COLO668 (cell line): ENCODE measurements at regions not wholly inside any gene's neighbourhood (a gene's known extent, or its start where the extent isn't known, plus 50 kb on each side); places are given as distances from the start of the nearest gene placed in this dataset.
A peak's percentile ranks its signal among the peaks of the same experiment; 100 is the strongest.
"Not testable (repeated sequence)": the region's sequence is repeated elsewhere in the genome, so short reads cannot be mapped to it uniquely, and the experiment has no call there.

Experiments used
- DNase-seq: peaks from one replicate; lab custom pipeline; 2025; ENCODE audit not compliant: unreplicated experiment; lab: John Stamatoyannopoulos, UW

- peak; percentile 79 for DNase-seq
Observed at GRCh38 chr17:30731210-30732132, 93.0 kb downstream of the CRLF3 start.

DNA sequence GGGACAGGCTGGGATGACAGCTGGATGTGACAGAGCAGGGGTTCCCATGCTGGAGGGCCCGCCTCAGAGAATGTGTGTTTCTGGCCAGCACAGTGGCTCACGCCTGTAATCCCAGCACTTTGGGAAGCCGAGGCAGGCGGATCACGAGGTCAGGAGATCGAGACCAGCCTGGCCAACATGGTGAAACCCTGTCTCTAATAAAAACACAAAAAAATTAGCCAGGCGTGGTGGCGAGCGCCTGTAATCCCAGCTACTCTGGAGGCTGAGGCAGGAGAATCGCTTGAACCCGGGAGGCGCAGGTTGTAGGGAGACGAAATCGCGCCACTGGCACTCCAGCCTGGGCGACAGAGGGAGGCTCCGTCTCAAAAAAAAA, 93.7 kb downstream of the CRLF3 start:
- DNase-seq, result not testable (repeated sequence)

DNA sequence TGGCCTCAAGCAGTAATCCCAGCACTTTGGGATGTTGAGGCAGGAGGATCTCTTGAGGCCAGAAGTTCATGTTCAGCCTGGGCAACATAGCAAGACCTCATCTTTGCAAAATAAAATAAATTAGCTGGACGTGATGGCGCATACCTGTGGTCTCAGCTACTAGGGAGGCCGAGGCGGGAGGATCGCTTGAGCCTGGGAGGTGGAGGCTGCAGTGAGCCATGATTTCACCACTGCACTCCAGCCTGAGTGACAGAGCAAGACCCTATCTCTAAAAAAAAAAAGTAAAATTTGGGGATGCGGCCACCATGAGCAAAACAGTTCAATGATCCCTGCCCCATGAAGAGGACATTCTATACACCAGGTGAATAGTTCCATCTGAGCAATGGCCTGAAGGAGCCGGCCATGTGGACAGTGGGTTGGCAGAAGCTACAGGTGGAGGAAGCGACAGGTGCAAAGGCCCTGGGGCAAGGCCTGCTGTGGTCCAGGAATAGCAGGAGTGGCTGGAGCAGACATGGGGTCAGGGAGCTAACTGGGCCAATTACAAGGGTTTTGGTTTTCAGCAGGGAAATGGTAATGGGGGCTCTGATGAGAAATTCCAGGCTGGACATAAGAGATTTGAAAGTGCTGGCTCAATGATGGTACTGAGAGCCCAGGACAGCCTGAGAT, 94.2 kb downstream of the CRLF3 start:
- not testable (repeated sequence) for DNase-seq

GRCh38 chr17:30729471-30730170, 94.9 kb downstream of the CRLF3 start:
- not testable (repeated sequence) for DNase-seq

DNA sequence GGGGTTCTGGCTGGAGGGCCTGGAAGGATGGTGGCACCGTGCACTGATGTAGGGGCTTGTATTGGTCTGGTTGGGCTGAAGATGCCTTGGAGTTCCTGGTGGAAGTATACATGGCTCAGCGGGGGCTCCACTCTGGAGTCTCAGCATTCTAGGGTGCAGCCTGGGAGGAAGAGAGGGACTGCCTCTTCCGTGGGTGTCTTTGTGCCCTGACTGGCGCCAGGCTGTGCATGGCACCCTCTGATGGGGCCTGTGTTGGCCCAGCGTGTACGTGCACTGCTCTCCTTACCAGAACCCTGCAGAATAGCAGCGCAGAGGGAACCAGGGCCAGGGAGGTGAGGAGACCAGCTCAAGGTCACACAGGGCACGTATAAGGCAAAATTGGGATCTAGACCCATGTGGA, 97.0 kb downstream of the CRLF3 start:
- not testable (repeated sequence) for DNase-seq

DNA sequence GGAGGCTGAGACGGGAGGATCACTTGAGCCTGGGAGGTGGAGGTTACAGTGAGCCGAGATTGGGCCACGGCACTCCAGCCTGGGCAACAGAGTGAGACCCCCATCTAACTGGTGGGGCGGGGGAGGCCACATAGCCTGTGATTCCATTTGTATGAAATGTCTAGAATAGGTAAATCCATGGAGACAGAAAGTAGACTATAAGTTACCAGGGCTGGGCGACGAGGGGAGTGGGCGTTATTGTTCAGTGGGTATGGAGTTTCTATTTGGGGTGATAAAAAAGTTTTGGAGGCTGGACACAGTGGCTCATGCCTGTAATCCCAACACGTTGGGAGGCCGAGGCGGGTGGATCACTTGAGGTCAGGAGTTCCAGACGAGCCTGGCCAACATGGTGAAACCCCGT, 97.8 kb downstream of the CRLF3 start:
- not testable (repeated sequence) for DNase-seq

- not testable (repeated sequence) for DNase-seq
Observed at GRCh38 chr17:30726310-30726709, 98.2 kb downstream of the CRLF3 start.

DNA sequence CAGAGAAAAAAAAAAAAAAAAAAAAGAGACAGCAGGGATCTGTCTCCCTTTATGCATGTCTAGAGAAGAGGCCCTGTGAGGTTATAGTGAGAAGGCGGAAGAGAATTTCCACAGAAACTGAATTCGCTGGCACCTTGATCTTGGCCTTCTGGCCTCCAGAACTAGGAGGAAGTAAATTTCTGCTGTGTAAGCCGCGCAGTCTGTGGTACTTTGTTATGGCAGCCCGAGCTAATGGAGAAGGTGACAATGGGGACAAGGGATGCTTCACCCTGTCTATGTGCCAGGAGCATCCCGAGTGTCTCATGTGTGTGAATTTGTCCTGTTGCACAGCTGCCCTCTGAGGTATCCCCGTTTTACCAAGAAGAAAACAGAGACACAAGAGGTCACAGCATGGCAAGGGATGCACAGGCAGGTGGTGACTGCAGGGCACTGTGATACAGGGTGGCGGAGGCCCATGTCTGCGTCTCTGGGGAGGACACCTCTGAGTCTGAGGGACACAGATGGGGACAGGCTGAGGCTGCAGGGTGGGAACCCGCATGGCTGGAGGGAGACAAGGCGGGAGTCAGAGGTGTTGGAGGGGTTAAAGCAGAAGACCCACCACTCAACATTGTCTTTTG, 100.3 kb downstream of the CRLF3 start:
- DNase-seq, result not testable (repeated sequence)

- not testable (repeated sequence) for DNase-seq
Observed at GRCh38 chr17:30722114-30722780, 102.2 kb downstream of the CRLF3 start.

GRCh38 chr17:30720971-30721370, 103.5 kb downstream of the CRLF3 start:
- not testable (repeated sequence) for DNase-seq

GRCh38 chr17:30720013-30720471, 104.5 kb downstream of the CRLF3 start:
- no peak for DNase-seq

DNA sequence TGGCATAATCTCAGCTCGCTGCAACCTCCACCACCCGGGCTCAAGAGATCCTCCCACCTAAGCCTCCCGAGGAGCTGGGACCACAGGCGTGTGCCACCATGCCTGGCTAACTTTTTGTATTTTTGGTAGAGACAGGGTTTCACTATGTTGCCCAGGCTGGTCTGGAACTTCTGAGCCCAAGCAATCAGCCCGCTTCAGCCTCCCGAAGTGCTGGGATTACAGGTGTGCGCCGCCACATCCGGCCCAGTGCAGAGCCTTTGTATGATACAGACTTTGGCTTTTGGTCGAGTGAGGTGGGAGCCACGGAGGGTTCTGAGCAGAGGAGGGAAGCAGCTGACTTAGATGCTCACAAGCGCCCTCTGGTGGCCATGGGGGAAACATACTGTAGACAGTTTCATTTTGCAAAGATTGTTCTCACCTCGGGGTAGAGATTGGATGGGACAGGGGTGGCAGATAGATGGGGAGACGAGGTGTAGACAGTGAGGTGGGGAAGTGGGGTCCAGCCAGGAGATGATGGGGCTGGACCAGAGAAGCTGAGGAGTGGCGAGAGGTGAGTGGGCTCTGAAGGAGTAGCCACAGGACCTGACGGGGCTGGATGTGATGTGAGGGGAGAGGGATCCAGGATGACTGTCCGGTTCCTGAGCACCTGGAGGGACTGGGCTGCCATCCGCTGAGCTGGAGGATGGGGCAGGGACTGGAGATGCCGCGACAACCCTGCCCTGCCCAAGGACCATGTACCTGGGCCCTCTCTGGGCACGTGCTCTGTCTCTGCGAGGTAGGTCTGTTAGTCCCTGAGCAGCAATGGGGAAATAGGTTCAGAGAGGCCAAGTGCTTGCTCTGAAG, 105.1 kb downstream of the CRLF3 start:
- DNase-seq, result peak; percentile 61

DNA sequence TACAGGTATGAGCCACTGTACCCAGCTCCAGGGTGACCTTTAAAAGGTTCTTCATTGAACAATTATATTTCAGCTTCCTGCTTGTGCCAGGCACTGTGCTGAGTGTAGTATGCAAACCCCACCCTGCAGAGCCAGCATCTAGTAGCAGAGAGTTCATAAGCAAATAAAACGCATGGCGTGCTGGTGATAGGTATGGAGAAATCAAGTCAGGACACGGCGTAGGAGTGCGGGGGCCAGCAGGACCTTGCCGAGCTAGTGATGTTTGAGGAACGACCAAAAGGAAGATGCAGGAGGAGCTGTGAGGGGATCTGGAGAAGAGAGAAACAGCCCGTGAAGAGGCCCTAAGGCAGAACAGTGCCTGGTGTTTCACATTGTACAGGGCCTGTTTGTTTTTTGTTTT, 105.8 kb downstream of the CRLF3 start:
- DNase-seq, result not testable (repeated sequence)

- DNase-seq, result not testable (repeated sequence)
Observed at GRCh38 chr17:30718099-30718447, 106.4 kb downstream of the CRLF3 start.

DNA sequence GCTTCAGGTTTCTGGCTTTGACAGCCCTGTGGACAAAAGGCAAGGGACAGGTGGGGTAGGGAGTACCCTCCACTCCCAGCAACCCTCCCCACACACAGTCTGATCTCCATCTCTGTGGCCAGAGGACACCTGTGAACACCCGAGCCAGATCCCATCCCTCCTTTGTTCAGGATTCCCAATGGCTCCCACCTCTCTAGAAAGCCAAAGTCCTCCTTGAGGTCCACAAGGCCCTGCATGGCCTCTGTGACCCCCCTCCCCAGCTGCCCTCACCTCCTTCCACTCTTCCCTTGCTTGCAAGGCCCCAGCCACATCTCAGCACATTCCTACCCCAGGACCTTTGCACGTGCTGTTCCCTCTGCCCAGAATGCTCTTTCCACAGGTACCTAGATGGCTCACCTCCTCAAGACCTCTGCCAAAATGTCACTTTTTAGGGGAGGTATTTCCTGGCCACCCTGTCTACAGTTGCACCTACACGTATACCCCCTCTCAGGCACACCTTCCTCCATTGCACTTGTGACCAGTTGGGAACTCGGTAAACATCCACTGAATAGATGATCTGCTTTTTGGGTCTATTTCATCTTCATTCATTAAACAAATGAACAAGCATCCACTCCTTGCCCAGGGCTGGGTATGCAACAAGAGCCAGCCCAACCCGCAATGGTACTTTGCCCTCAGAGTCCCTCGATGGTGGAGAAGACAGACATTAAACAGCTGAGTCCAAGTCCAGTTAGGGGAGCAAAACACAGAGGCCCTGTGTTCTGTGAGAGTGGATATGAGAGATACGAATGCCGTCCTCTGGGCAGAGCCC, 107.0 kb downstream of the CRLF3 start:
- DNase-seq, result no peak

GRCh38 chr17:30716461-30717290, 107.8 kb downstream of the CRLF3 start:
- no peak for DNase-seq

GRCh38 chr17:30714825-30715622, 109.5 kb downstream of the CRLF3 start:
- DNase-seq, result peak; percentile 8
